ENCODE measurements at regions not wholly inside any gene's neighbourhood (a gene's known extent, or its start where the extent isn't known, plus 50 kb on each side); places are given as distances from the start of the nearest gene placed in this dataset.

DNA sequence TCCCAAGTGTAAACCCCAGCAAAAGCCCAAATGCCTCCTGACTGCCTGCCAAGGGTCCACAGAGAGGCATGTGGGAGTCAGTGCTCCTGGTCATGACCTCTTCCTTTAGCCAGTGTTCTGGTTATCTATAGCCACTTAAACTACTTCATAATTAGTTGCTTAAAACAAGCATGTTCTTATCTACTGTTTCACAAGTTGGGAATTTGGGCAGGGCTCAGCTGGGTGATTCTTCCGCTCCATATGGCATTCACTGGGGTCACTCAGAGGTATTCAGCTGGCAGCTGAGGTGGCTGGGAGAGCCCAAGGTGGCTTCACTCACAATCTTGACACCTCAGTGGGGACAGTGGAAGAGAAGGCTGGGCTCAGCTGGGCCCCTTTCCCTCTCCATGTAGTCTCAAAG lies 184.0 kb upstream of the RGS6 start:
- no peak overlapping the region for H3K27ac Mint-ChIP-seq
- ChIA-PET POLR2A (no interaction called here), CTCF (no interaction called here)
- peaks cover 22% of the 10 kb centered on the region for H3K36me3 Mint-ChIP-seq
- no peak overlapping the region for H3K4me3 Mint-ChIP-seq
- peaks cover 3% of the 10 kb centered on the region; the same call in 1 of the 2 replicates for H3K27me3 Mint-ChIP-seq (ENCODE audit: low read depth)
- TF ChIP-seq ZNF121 (CRISPR knock-in tag; IDR thresholded peaks at IDR 0.05) (no peak), ETV6 (CRISPR knock-in tag; IDR thresholded peaks at IDR 0.05) (no peak), SP1 (CRISPR knock-in tag; conservative IDR thresholded peaks at IDR 0.05) (no peak), ESRRA (CRISPR knock-in tag; IDR thresholded peaks at IDR 0.05; ENCODE audit: borderline replicate concordance) (no peak)
- ATAC-seq: no peak
- DNase-seq (ENCODE audit: low spot score): no peak
- H3K9me3 Mint-ChIP-seq: peaks cover 34% of the 10 kb centered on the region
- H3K4me1 Mint-ChIP-seq: peaks cover 8% of the 10 kb centered on the region

DNA sequence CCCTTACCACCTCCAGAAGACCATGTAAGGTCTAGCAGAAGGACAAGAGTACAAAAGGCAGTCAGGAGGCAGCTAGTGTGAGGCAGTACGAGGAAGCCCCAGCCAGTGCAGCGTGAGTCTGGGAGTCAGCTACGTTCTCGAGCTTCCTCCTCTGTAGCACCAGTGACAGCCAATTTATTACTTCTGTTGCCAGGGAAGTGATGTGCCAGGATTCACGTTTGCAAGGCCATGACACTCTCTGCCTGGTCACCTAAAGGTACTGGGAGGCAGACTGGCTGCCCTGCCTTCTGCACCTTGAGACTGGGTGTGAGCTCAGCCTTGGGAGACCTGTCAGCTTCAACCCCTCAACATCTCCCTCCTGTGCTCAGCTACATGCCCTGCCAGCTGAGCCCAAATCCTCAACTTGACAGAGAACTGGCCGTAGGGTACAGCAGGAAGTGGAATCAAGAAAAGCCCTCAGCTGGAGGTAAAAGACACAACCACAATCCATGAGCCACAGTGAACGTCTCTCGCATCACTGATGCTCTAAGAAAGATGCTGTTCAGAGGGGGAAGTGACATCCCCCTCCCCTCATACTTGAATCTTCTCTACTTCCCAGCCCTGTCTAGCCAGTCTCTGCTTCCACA lies 182.5 kb upstream of the RGS6 start:
- Mint-ChIP-seq H3K27ac (no peak overlapping the region), H3K36me3 (peaks cover 22% of the 10 kb centered on the region), H3K4me3 (no peak overlapping the region), H3K27me3 (ENCODE audit: low read depth) (peaks cover 3% of the 10 kb centered on the region; the same call in 1 of the 2 replicates), H3K9me3 (peaks cover 34% of the 10 kb centered on the region), H3K4me1 (peaks cover 20% of the 10 kb centered on the region)
- DNase-seq (ENCODE audit: low spot score) (no peak), ATAC-seq (no peak)
- ChIA-PET POLR2A (no interaction called here), CTCF (interaction anchor here (0.8 to 8.4 kb wide), 3 partner anchors 10 to 541 kb away, joined by 3 to 89 read pairs (median 6); no protein-coding TSS in a partner anchor)
- TF ChIP-seq ZNF263 (CRISPR knock-in tag; IDR thresholded peaks at IDR 0.05; ENCODE audit: low read depth) (no peak), GTF2I (CRISPR knock-in tag; conservative IDR thresholded peaks at IDR 0.05) (no peak), ZNF232 (CRISPR knock-in tag; IDR thresholded peaks at IDR 0.05) (no peak), RELA (CRISPR knock-in tag; IDR thresholded peaks at IDR 0.05; ENCODE audit: borderline replicate concordance) (no peak), ZNF416 (CRISPR knock-in tag; IDR thresholded peaks at IDR 0.05) (no peak)
- TF ChIP-seq, protein P1, sequence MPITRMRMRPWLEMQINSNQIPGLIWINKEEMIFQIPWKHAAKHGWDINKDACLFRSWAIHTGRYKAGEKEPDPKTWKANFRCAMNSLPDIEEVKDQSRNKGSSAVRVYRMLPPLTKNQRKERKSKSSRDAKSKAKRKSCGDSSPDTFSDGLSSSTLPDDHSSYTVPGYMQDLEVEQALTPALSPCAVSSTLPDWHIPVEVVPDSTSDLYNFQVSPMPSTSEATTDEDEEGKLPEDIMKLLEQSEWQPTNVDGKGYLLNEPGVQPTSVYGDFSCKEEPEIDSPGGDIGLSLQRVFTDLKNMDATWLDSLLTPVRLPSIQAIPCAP (CRISPR knock-in tag; IDR thresholded peaks at IDR 0.05): no peak
- TF ChIP-seq, protein P2, sequence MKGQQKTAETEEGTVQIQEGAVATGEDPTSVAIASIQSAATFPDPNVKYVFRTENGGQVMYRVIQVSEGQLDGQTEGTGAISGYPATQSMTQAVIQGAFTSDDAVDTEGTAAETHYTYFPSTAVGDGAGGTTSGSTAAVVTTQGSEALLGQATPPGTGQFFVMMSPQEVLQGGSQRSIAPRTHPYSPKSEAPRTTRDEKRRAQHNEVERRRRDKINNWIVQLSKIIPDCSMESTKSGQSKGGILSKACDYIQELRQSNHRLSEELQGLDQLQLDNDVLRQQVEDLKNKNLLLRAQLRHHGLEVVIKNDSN (CRISPR knock-in tag; IDR thresholded peaks at IDR 0.05): no peak
- TF ChIP-seq, protein P3, sequence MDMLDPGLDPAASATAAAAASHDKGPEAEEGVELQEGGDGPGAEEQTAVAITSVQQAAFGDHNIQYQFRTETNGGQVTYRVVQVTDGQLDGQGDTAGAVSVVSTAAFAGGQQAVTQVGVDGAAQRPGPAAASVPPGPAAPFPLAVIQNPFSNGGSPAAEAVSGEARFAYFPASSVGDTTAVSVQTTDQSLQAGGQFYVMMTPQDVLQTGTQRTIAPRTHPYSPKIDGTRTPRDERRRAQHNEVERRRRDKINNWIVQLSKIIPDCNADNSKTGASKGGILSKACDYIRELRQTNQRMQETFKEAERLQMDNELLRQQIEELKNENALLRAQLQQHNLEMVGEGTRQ (CRISPR knock-in tag; IDR thresholded peaks at IDR 0.05): no peak
- TF ChIP-seq, protein P4, sequence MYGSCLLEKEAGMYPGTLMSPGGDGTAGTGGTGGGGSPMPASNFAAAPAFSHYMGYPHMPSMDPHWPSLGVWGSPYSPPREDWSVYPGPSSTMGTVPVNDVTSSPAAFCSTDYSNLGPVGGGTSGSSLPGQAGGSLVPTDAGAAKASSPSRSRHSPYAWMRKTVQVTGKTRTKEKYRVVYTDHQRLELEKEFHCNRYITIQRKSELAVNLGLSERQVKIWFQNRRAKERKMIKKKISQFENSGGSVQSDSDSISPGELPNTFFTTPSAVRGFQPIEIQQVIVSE (CRISPR knock-in tag; IDR thresholded peaks at IDR 0.05; ENCODE audit: borderline replicate concordance): no peak

DNA sequence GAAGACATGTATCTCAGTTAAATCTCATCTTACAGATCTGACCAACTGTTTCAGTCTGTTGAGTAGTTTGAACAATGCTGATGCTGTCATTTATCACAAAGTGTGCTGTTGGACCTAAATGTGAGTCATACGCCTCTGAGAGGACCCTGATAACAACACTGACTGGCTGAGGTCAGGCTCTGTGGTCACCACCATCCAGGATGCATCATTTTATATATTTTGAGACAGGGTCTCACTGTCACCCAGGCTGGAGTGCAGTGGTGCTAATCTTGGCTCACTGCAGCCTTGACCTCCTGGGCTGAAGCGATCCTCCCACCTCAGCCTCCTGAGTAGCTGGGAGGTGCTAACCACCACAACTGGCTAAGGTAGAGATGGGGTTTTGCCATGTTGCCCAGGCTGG lies 181.0 kb upstream of the RGS6 start:
- POLR2A ChIA-PET: no interaction called here
- H3K4me3 Mint-ChIP-seq: no peak overlapping the region
- peaks cover 3% of the 10 kb centered on the region; the same call in 1 of the 2 replicates for H3K27me3 Mint-ChIP-seq (ENCODE audit: low read depth)
- peaks cover 26% of the 10 kb centered on the region for H3K4me1 Mint-ChIP-seq
- CTCF ChIA-PET: interaction anchor here (8.4 kb wide), 1 partner anchor 104 kb away, joined by 89 read pairs; no protein-coding TSS in a partner anchor
- no peak overlapping the region for H3K27ac Mint-ChIP-seq
- no peak for DNase-seq (ENCODE audit: low spot score)
- peaks cover 22% of the 10 kb centered on the region for H3K36me3 Mint-ChIP-seq
- no peak for ATAC-seq
- H3K9me3 Mint-ChIP-seq: peaks cover 25% of the 10 kb centered on the region
- TF ChIP-seq ZNF138 (CRISPR knock-in tag; conservative IDR thresholded peaks at IDR 0.05): no peak
- TF ChIP-seq, protein P5, sequence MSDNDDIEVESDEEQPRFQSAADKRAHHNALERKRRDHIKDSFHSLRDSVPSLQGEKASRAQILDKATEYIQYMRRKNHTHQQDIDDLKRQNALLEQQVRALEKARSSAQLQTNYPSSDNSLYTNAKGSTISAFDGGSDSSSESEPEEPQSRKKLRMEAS (CRISPR knock-in tag; IDR thresholded peaks at IDR 0.05): no peak
- TF ChIP-seq, protein P6, sequence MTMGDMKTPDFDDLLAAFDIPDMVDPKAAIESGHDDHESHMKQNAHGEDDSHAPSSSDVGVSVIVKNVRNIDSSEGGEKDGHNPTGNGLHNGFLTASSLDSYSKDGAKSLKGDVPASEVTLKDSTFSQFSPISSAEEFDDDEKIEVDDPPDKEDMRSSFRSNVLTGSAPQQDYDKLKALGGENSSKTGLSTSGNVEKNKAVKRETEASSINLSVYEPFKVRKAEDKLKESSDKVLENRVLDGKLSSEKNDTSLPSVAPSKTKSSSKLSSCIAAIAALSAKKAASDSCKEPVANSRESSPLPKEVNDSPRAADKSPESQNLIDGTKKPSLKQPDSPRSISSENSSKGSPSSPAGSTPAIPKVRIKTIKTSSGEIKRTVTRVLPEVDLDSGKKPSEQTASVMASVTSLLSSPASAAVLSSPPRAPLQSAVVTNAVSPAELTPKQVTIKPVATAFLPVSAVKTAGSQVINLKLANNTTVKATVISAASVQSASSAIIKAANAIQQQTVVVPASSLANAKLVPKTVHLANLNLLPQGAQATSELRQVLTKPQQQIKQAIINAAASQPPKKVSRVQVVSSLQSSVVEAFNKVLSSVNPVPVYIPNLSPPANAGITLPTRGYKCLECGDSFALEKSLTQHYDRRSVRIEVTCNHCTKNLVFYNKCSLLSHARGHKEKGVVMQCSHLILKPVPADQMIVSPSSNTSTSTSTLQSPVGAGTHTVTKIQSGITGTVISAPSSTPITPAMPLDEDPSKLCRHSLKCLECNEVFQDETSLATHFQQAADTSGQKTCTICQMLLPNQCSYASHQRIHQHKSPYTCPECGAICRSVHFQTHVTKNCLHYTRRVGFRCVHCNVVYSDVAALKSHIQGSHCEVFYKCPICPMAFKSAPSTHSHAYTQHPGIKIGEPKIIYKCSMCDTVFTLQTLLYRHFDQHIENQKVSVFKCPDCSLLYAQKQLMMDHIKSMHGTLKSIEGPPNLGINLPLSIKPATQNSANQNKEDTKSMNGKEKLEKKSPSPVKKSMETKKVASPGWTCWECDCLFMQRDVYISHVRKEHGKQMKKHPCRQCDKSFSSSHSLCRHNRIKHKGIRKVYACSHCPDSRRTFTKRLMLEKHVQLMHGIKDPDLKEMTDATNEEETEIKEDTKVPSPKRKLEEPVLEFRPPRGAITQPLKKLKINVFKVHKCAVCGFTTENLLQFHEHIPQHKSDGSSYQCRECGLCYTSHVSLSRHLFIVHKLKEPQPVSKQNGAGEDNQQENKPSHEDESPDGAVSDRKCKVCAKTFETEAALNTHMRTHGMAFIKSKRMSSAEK (CRISPR knock-in tag; IDR thresholded peaks at IDR 0.05; ENCODE audit: borderline replicate concordance): no peak
- TF ChIP-seq GTF2I (CRISPR knock-in tag; conservative IDR thresholded peaks at IDR 0.05): no peak
- TF ChIP-seq, protein P7, sequence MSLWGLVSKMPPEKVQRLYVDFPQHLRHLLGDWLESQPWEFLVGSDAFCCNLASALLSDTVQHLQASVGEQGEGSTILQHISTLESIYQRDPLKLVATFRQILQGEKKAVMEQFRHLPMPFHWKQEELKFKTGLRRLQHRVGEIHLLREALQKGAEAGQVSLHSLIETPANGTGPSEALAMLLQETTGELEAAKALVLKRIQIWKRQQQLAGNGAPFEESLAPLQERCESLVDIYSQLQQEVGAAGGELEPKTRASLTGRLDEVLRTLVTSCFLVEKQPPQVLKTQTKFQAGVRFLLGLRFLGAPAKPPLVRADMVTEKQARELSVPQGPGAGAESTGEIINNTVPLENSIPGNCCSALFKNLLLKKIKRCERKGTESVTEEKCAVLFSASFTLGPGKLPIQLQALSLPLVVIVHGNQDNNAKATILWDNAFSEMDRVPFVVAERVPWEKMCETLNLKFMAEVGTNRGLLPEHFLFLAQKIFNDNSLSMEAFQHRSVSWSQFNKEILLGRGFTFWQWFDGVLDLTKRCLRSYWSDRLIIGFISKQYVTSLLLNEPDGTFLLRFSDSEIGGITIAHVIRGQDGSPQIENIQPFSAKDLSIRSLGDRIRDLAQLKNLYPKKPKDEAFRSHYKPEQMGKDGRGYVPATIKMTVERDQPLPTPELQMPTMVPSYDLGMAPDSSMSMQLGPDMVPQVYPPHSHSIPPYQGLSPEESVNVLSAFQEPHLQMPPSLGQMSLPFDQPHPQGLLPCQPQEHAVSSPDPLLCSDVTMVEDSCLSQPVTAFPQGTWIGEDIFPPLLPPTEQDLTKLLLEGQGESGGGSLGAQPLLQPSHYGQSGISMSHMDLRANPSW (CRISPR knock-in tag; conservative IDR thresholded peaks at IDR 0.05; ENCODE audit: low read depth): no peak
- TF ChIP-seq RORB (CRISPR knock-in tag; IDR thresholded peaks at IDR 0.05): no peak
- TF ChIP-seq TEAD1 (CRISPR knock-in tag; IDR thresholded peaks at IDR 0.05): no peak
- TF ChIP-seq KAT7 (CRISPR knock-in tag; IDR thresholded peaks at IDR 0.05; ENCODE audit: borderline replicate concordance): no peak
- TF ChIP-seq EMX1 (CRISPR knock-in tag; IDR thresholded peaks at IDR 0.05): no peak

Data from WTC11 (cell line).